KMS-11 (cell line): ENCODE measurements at regions not wholly inside any gene's neighbourhood (a gene's known extent, or its start where the extent isn't known, plus 50 kb on each side); places are given as distances from the start of the nearest gene placed in this dataset.

Source experiments
- H2AFZ ChIP-seq: fragments of 200-600 bp; sonication (generic); 2 replicates; pipeline ENCODE4 v1.6.1; 2016; ENCODE audit warnings: antibody characterized with exemption, mixed run types, low read depth
- H3K27ac ChIP-seq: fragments of 200-600 bp; sonication (generic); 2 replicates; pipeline ENCODE4 v1.6.1; 2016; ENCODE audit warnings: mild to moderate bottlenecking, mixed run types
- H3K27me3 ChIP-seq: fragments of 200-600 bp; sonication (generic); 2 replicates; pipeline ENCODE4 v1.6.1; 2017; ENCODE audit warnings: mild to moderate bottlenecking, low read depth, mixed run types, moderate library complexity; ENCODE audit not compliant: insufficient read depth
- H3K36me3 ChIP-seq: fragments of 200-600 bp; sonication (generic); 2 replicates; pipeline ENCODE4 v1.6.1; 2017; ENCODE audit warnings: mild to moderate bottlenecking, mixed run types; ENCODE audit not compliant: insufficient read depth
- H3K4me1 ChIP-seq: fragments of 200-600 bp; sonication (generic); 2 replicates; pipeline ENCODE4 v1.6.1; 2016; ENCODE audit warnings: mild to moderate bottlenecking, low read depth, mixed run types; ENCODE audit not compliant: poor library complexity, severe bottlenecking
- H3K4me2 ChIP-seq: fragments of 200-600 bp; sonication (generic); 2 replicates; pipeline ENCODE4 v1.7.0; 2016; ENCODE audit warnings: mild to moderate bottlenecking, mixed run types
- H3K4me3 ChIP-seq: fragments of 200-600 bp; sonication (generic); IDR thresholded peaks from 2 replicates; pipeline ENCODE4 v1.6.1; 2017; ENCODE audit warnings: low read depth, low read length, mixed read lengths; ENCODE audit not compliant: insufficient read depth
- H3K79me2 ChIP-seq: fragments of 200-600 bp; sonication (generic); 2 replicates; pipeline ENCODE4 v1.6.1; 2016; ENCODE audit warnings: low read depth, mixed run types; ENCODE audit not compliant: insufficient read depth
- H3K9ac ChIP-seq: fragments of 200-600 bp; sonication (generic); 2 replicates; pipeline ENCODE4 v1.6.1; 2016; ENCODE audit warnings: mild to moderate bottlenecking, mixed run types
- H4K20me1 ChIP-seq: fragments of 200-600 bp; sonication (generic); 2 replicates; pipeline ENCODE4 v1.6.1; 2016; ENCODE audit warnings: mild to moderate bottlenecking, mixed run types; ENCODE audit not compliant: insufficient read depth
- TF ChIP-seq, protein P1 (sequence below): fragments of 200-600 bp; sonication (generic); conservative IDR thresholded peaks from 2 replicates; pipeline ENCODE4 v1.6.1; 2017; ENCODE audit warnings: low read depth, mild to moderate bottlenecking, antibody characterized with exemption, low read length, moderate library complexity, mixed read lengths

GRCh38 chr14:38828183-38828827 is 274.7 kb downstream of the SEC23A start:
- TF ChIP-seq, protein P1, sequence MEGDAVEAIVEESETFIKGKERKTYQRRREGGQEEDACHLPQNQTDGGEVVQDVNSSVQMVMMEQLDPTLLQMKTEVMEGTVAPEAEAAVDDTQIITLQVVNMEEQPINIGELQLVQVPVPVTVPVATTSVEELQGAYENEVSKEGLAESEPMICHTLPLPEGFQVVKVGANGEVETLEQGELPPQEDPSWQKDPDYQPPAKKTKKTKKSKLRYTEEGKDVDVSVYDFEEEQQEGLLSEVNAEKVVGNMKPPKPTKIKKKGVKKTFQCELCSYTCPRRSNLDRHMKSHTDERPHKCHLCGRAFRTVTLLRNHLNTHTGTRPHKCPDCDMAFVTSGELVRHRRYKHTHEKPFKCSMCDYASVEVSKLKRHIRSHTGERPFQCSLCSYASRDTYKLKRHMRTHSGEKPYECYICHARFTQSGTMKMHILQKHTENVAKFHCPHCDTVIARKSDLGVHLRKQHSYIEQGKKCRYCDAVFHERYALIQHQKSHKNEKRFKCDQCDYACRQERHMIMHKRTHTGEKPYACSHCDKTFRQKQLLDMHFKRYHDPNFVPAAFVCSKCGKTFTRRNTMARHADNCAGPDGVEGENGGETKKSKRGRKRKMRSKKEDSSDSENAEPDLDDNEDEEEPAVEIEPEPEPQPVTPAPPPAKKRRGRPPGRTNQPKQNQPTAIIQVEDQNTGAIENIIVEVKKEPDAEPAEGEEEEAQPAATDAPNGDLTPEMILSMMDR: no peak

GRCh38 chr14:38824706-38825105 is 278.3 kb downstream of the SEC23A start:
- H3K27ac ChIP-seq: no peak overlapping the region
- H3K9ac ChIP-seq: no peak overlapping the region
- TF ChIP-seq, protein P1: no peak
- no peaks in the 10 kb centered on the region for H3K36me3 ChIP-seq
- H3K4me1 ChIP-seq: no peaks in the 10 kb centered on the region
- H3K27me3 ChIP-seq: no peaks in the 10 kb centered on the region
- H4K20me1 ChIP-seq: no peaks in the 10 kb centered on the region
- no peaks in the 10 kb centered on the region for H3K79me2 ChIP-seq
- no peak overlapping the region for H3K4me3 ChIP-seq
- no peak overlapping the region for H3K4me2 ChIP-seq
- no peak overlapping the region for H2AFZ ChIP-seq

More at GRCh38 chr14:38828183-38828827, 274.7 kb downstream of the SEC23A start:
- Histone ChIP-seq H3K27ac (no peak overlapping the region), H3K9ac (no peak overlapping the region), H3K36me3 (no peaks in the 10 kb centered on the region), H3K27me3 (no peaks in the 10 kb centered on the region), H2AFZ (no peak overlapping the region), H3K79me2 (no peaks in the 10 kb centered on the region), H4K20me1 (no peaks in the 10 kb centered on the region), H3K4me2 (no peak overlapping the region), H3K4me3 (no peak overlapping the region), H3K4me1 (no peaks in the 10 kb centered on the region)

DNA sequence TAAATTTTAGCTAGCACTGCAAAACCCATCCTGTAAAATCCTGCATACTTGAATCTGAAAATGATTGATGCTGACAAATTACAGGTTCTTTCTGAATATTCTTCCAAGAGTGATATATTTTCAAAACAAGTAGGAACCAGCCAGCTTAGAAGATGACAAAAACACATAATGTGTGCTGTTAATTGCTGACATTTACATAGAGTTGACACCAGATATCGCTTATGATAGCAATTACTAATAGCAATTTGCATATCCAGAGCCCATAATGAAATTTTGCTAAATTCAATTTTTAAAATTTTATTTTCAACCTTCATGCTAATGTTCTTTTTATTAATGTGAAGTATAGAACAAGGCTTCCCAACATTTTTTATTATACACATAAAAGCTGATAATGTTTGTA is 284.5 kb downstream of the SEC23A start:
- no peak overlapping the region for H3K4me2 ChIP-seq
- no peaks in the 10 kb centered on the region for H3K27me3 ChIP-seq
- TF ChIP-seq, protein P1: no peak
- no peak overlapping the region for H2AFZ ChIP-seq
- H3K79me2 ChIP-seq: no peaks in the 10 kb centered on the region
- H3K27ac ChIP-seq: no peak overlapping the region
- no peak overlapping the region for H3K9ac ChIP-seq
- no peaks in the 10 kb centered on the region for H4K20me1 ChIP-seq
- H3K4me1 ChIP-seq: no peaks in the 10 kb centered on the region
- H3K4me3 ChIP-seq: no peak overlapping the region
- no peaks in the 10 kb centered on the region for H3K36me3 ChIP-seq

GRCh38 chr14:38808734-38809455 is 294.1 kb downstream of the SEC23A start:
- Histone ChIP-seq H3K27ac (no peak overlapping the region), H3K36me3 (no peaks in the 10 kb centered on the region), H3K27me3 (no peaks in the 10 kb centered on the region), H3K9ac (no peak overlapping the region), H3K4me2 (no peak overlapping the region), H4K20me1 (no peaks in the 10 kb centered on the region), H3K4me3 (no peak overlapping the region), H3K4me1 (no peaks in the 10 kb centered on the region), H3K79me2 (no peaks in the 10 kb centered on the region), H2AFZ (no peak overlapping the region)
- TF ChIP-seq, protein P1: peak; percentile 34
